Heart left ventricle (tissue), 16 donors: ENCODE measurements at regions not wholly inside any gene's neighbourhood (a gene's known extent, or its start where the extent isn't known, plus 50 kb on each side); places are given as distances from the start of the nearest gene placed in this dataset.

Experiments used
- ATAC-seq, 4 donors: fragments of 200-7000 bp; cut with Tn5 transposase; one replicate each; pipeline ENCODE4 v1.9.1; 2020 to 2022; ENCODE audit warnings: moderate library complexity in 4 of 4, mild to moderate bottlenecking in 3 of 4, moderate number of reproducible peaks in 1 of 4
- DNase-seq, 5 donors: peaks; one replicate each; pipeline ENCODE4 v3.0.0-alpha.2; 2020
- H3K27ac ChIP-seq, 12 donors: fragments of 200-600 bp; sonication (generic) in 4 of 12; one replicate each; pipeline versions ENCODE4 v1.5.0 to v1.8.0; 2016 to 2022; ENCODE audit warnings: mild to moderate bottlenecking in 2 of 12
- H3K27me3 ChIP-seq, 9 donors: fragments of 200-600 bp; sonication (generic) in 2 of 9; one replicate each; pipeline versions ENCODE4 v1.5.1 to v1.8.0; 2016 to 2022; ENCODE audit warnings: mild to moderate bottlenecking in 3 of 9
- H3K36me3 ChIP-seq, 9 donors: fragments of 200-600 bp; sonication (generic) in 2 of 9; one replicate each; pipeline versions ENCODE4 v1.5.0 to v1.8.0; 2018 to 2022; ENCODE audit warnings: mild to moderate bottlenecking in 2 of 9
- H3K4me1 ChIP-seq, 12 donors: fragments of 200-600 bp; sonication (generic) in 4 of 12; one replicate each; pipeline versions ENCODE4 v1.5.0 to v1.8.0; 2016 to 2022; ENCODE audit warnings: mild to moderate bottlenecking in 3 of 12
- H3K4me3 ChIP-seq, 12 donors: fragments of 200-600 bp; sonication (generic) in 4 of 12; one replicate each; pipeline versions ENCODE4 v1.5.0 to v1.8.0; 2017 to 2022; ENCODE audit warnings: mild to moderate bottlenecking in 9 of 12, moderate library complexity in 4 of 12
- H3K9me3 ChIP-seq, 12 donors: fragments of 200-600 bp; sonication (generic) in 4 of 12; one replicate each; pipeline versions ENCODE4 v1.5.0 to v1.8.0; 2016 to 2022; ENCODE audit warnings: mild to moderate bottlenecking in 1 of 12
- POLR2A ChIP-seq, 2 donors: fragments of 450-650 bp; IDR thresholded peaks; one replicate each; pipeline ENCODE4 v1.6.1; 2017; ENCODE audit warnings: antibody characterized with exemption in 2 of 2, mild to moderate bottlenecking in 2 of 2, moderate library complexity in 2 of 2
- WGBS, 4 donors: extraction: QIAGEN DNeasy Blood & Tissue Kit in 2 of 4; methylation state at CpG; one replicate each; pipeline versions ENCODE4 v1.1.5 to v1.1.7; 2013 to 2018; 5-methylcytosine and 5-hydroxymethylcytosine counted together
- intact Hi-C, 10 donors: fragments of 100-400 bp; cut with DNase I; formaldehyde crosslinking; loops; one replicate each; pipeline versions ENCODE4 v1.11.1 to v1.14.2; 2022
- TF ChIP-seq, protein P1 (sequence below), 12 donors: fragments of 200-600 bp; sonication (generic) in 4 of 12; IDR thresholded peaks; one replicate each; pipeline versions ENCODE4 v1.5.0 to v1.8.0; 2018 to 2022; ENCODE audit warnings: antibody characterized with exemption in 12 of 12, mild to moderate bottlenecking in 5 of 12
- donor health status: ischemic (EF 13 %, LVEDD 7.1; RV severe dilation, severe dysfunction).
- donor health status: healthy with polysubstance abuse.
- donor health status: DM: no; HTN: yes; CAD: no.
- donor health status: DM: no; HTN: no; CAD: no.
- donor health status: ischemic (EF 25% LVEDD 6.9; RV normal size, moderate dysfunction).
- donor health status: ischemic (EF 25% LVEDD 5.7; RV mildly dilated, moderate dysfunction).
- donor health status: healthy.
- donor health status: DM: yes; HTN: yes; CAD: no.
- donor health status: ischemic (EF 35%, LVEDD 5.7; RV mildly dilated, moderate dysfunction).
- donor health status: nonischemic (EF 11% LVEDD 7.7; RV severe dilation, severe dysfunction).
- donor health status: DM: yes; HTN: yes; CAD: no.
- donor health status: PGD.
- donor health status: ischemic (EF 29% LVEDD 5.4; RV normal size, mild dysfunction).
- donor health status: nonischemic (EF 23%, LVEDD 6.1; RV moderate dilation, normal function).

DNA sequence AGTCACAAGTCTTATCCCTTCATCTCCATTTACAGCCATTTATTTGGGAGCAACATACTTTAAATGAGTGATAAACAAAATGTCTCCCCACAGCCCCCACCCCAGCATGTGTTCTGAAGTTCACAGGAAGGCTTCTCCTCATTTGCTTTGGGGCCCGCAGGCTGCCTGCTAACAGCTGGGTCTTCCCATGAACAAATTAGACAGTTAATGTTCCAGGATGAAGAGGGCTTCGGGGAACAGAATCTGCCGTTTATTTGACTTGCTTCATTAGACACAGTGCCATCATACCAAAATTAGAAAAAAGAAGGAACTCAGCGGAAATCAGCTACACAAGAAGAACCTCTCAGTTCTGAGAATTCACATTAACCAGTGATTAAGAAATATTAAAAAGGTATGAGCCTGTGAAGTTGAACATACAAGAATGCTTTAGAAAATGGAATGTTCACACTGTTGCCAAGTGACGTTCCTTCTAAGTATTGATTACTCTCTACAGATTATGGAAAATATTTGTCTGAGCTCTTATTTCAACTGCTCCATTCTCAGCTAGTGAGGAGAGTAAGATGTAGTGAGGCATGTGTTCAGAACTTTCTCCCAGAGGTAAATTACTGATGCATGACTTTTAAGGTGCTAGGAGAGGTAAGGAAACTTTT is 107.5 kb upstream of the THBS1 start:
- intact Hi-C loops: no loop called here
- peak overlapping the region in 1 of 12 donors; percentile 2 for H3K4me3 ChIP-seq
- TF ChIP-seq, protein P1, sequence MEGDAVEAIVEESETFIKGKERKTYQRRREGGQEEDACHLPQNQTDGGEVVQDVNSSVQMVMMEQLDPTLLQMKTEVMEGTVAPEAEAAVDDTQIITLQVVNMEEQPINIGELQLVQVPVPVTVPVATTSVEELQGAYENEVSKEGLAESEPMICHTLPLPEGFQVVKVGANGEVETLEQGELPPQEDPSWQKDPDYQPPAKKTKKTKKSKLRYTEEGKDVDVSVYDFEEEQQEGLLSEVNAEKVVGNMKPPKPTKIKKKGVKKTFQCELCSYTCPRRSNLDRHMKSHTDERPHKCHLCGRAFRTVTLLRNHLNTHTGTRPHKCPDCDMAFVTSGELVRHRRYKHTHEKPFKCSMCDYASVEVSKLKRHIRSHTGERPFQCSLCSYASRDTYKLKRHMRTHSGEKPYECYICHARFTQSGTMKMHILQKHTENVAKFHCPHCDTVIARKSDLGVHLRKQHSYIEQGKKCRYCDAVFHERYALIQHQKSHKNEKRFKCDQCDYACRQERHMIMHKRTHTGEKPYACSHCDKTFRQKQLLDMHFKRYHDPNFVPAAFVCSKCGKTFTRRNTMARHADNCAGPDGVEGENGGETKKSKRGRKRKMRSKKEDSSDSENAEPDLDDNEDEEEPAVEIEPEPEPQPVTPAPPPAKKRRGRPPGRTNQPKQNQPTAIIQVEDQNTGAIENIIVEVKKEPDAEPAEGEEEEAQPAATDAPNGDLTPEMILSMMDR (IDR thresholded peaks at IDR 0.05): no peak
- TF ChIP-seq POLR2A (IDR thresholded peaks at IDR 0.05): no peak
- 73 to 79% (median 74%) methylated on average over 5 of the region's 5 CpGs for WGBS, 4 donors
- DNase-seq (peak in 2 of 5 donors; percentile 38 to 51), ATAC-seq (peak; percentile 7 to 53 (median 28))
- peaks cover 0 to 46% (median 2%) of the 10 kb centered on the region in 12 donors for H3K4me1 ChIP-seq
- H3K27me3 ChIP-seq: no peaks in the 10 kb centered on the region
- no peaks in the 10 kb centered on the region for H3K9me3 ChIP-seq
- H3K36me3 ChIP-seq: no peaks in the 10 kb centered on the region
- H3K27ac ChIP-seq: peak overlapping the region; percentile 61 to 90 (median 75)

DNA sequence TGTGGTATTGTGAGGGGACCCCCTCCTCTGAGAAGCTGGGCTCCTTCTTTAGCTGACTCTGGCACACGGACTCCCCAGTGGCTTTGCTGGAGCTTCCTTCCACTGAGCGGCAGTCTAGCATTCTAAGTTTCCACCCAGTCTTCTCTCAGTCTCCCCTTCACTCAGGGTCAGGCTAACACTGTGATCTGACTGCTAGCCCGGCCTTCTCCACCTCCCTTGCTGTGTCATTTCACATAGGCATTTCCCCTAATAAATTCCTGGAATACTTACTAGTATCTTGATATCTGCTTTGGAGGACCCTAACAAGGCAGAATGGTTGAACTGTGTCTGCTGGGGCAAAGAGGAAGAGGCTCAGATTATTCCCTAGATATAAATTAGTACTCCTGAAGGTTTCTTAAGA is 106.2 kb upstream of the THBS1 start:
- intact Hi-C loops: loop anchor here in 1 of 10 donors (5.0 kb wide), 1 partner anchor 32 kb away; no protein-coding TSS in a partner anchor
- no peaks in the 10 kb centered on the region for H3K9me3 ChIP-seq
- H3K4me1 ChIP-seq: peaks cover 0 to 39% (median 2%) of the 10 kb centered on the region in 12 donors
- no peaks in the 10 kb centered on the region for H3K36me3 ChIP-seq
- no peaks in the 10 kb centered on the region for H3K27me3 ChIP-seq
- ATAC-seq: no peak
- H3K4me3 ChIP-seq: no peak overlapping the region
- H3K27ac ChIP-seq: peak overlapping the region in 3 of 12 donors; percentile 86 to 90 (median 86)
- no peak for DNase-seq
- 89 to 98% (median 92%) methylated on average over 3 of the region's 3 CpGs for WGBS, 4 donors
- TF ChIP-seq, protein P1 (IDR thresholded peaks at IDR 0.05): no peak
- no peak for TF ChIP-seq POLR2A (IDR thresholded peaks at IDR 0.05)

DNA sequence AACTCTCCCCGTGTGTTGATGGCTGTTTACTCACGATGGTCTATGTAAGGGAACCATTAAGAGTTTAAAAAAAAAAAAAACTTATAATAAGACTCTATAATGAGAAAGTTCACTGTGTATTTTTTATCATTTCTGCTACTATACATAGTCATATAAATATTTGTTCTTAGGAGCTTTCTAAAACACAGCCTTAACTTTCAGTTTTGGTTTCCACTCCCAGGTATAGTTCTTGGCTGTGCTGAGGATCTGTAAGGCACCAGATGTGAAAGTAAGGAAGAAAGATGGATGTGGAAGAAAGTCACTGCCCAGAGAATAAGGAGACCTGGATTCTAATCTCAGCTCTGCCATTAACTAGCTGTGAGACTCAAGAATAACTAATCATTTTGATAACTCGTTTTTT is 101.9 kb upstream of the THBS1 start:
- Histone ChIP-seq H3K4me1 (peaks cover 0 to 15% (median 0%) of the 10 kb centered on the region in 12 donors), H3K27ac (no peak overlapping the region), H3K36me3 (no peaks in the 10 kb centered on the region), H3K27me3 (no peaks in the 10 kb centered on the region), H3K4me3 (no peak overlapping the region), H3K9me3 (no peaks in the 10 kb centered on the region)
- no peak for ATAC-seq
- TF ChIP-seq POLR2A (IDR thresholded peaks at IDR 0.05): no peak
- TF ChIP-seq, protein P1 (IDR thresholded peaks at IDR 0.05): no peak
- WGBS, 4 donors: 74 to 78% (median 76%) methylated on average over 3 of the region's 3 CpGs
- no peak for DNase-seq
- intact Hi-C loops: loop anchor here in 1 of 10 donors (5.0 kb wide), 1 partner anchor 37 kb away; no protein-coding TSS in a partner anchor

DNA sequence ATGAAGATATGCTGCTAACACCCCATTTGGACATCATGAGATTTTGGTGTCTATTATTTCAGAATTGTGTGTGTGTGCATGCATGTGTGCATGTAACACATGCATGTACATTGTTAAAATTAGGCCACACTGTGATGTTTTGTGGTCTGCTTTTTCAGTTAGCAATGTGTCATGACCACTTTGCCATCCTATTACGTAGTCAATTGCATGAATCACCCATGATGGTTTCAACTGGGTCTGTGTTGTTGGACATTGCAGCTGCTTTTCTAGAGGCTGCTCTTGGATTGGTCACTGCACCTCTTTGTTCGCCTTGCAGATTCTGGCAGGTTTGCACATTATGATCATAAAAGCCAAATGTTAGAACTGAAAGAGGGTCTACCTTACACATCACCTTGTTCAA is 101.0 kb upstream of the THBS1 start:
- no peaks in the 10 kb centered on the region for H3K9me3 ChIP-seq
- no peak overlapping the region for H3K27ac ChIP-seq
- 90 to 100% (median 97%) methylated on average over 2 of the region's 2 CpGs for WGBS, 4 donors
- ATAC-seq: no peak
- no peaks in the 10 kb centered on the region for H3K36me3 ChIP-seq
- no peak for DNase-seq
- peaks cover 0 to 6% (median 0%) of the 10 kb centered on the region in 12 donors for H3K4me1 ChIP-seq
- no peaks in the 10 kb centered on the region for H3K27me3 ChIP-seq
- intact Hi-C loops: loop anchor here in 2 of 10 donors (5.0 to 10.0 kb wide), 2 partner anchors 38 to 45 kb away; no protein-coding TSS in a partner anchor
- TF ChIP-seq, protein P1 (IDR thresholded peaks at IDR 0.05): no peak
- no peak for TF ChIP-seq POLR2A (IDR thresholded peaks at IDR 0.05)
- H3K4me3 ChIP-seq: no peak overlapping the region
